Keratinocyte (primary cell): ENCODE measurements at regions not wholly inside any gene's neighbourhood (a gene's known extent, or its start where the extent isn't known, plus 50 kb on each side); places are given as distances from the start of the nearest gene placed in this dataset.

Experiments
- CTCF ChIP-seq, 3 experiments: IDR thresholded peaks in 1 of 3; conservative IDR thresholded peaks in 1 of 3; optimal IDR thresholded peaks in 1 of 3; 2 replicates in 2 of 3; 3 replicates in 1 of 3; pipeline versions ENCODE3 to v1.5.1; 2011; ENCODE audit warnings: low read length in 3 of 3, mild to moderate bottlenecking in 3 of 3, moderate library complexity in 2 of 3, control low read depth in 1 of 3, inconsistent platforms in 1 of 3; ENCODE audit not compliant: insufficient read depth in 2 of 3; ENCODE audit errors: extremely low read depth in 1 of 3
- EZH2 ChIP-seq: IDR thresholded peaks from one replicate; pipeline ENCODE4 v1.6.1; 2012; ENCODE audit warnings: inconsistent platforms, mild to moderate bottlenecking, low read length, moderate library complexity

GRCh38 chr4:53713296-53713695, 122.0 kb upstream of the LNX1 start:
- TF ChIP-seq CTCF (optimal IDR thresholded peaks at IDR 0.05 in 1 of 3, IDR thresholded peaks at IDR 0.05 in 1 of 3, conservative IDR thresholded peaks at IDR 0.05 in 1 of 3; ENCODE audit: extremely low read depth in 1 of 3, insufficient read depth in 2 of 3, low read length in 3 of 3), result no peak
- no peak for TF ChIP-seq EZH2
